ENCODE measurements at regions not wholly inside any gene's neighbourhood (a gene's known extent, or its start where the extent isn't known, plus 50 kb on each side); places are given as distances from the start of the nearest gene placed in this dataset.

- Histone ChIP-seq H3K4me3 (ENCODE audit: insufficient read depth, low read depth, low read length) (no peak overlapping the region), H4K20me1 (ENCODE audit: insufficient read depth, low read length) (no peaks in the 10 kb centered on the region), H3K79me2 (ENCODE audit: insufficient read depth, low read length) (no peaks in the 10 kb centered on the region), H3K27me3 (ENCODE audit: insufficient read depth, low read length) (peaks cover 17% of the 10 kb centered on the region), H3K4me1 (ENCODE audit: insufficient read depth, low read length) (no peaks in the 10 kb centered on the region), H3K4me2 (ENCODE audit: low read length) (no peak overlapping the region), H3K27ac (ENCODE audit: low read depth, low read length) (no peak overlapping the region), H3K9ac (ENCODE audit: low read length) (no peak overlapping the region), H3K36me3 (ENCODE audit: insufficient read depth, low read length) (no peaks in the 10 kb centered on the region), H2AFZ (ENCODE audit: low read depth, low read length) (no peak overlapping the region), H3K9me3 (ENCODE audit: insufficient read depth, low read depth, low read length) (no peaks in the 10 kb centered on the region)
- Mint-ChIP-seq H3K9me3 (ENCODE audit: unreplicated experiment) (no peaks in the 10 kb centered on the region), H3K36me3 (ENCODE audit: low read depth, unreplicated experiment) (peaks cover 1% of the 10 kb centered on the region), H3K27ac (ENCODE audit: unreplicated experiment) (no peak overlapping the region), H3K4me3 (ENCODE audit: unreplicated experiment) (no peak overlapping the region), H3K27me3 (ENCODE audit: low read depth, unreplicated experiment) (peaks cover 58% of the 10 kb centered on the region), H3K4me1 (ENCODE audit: low read depth, unreplicated experiment) (peaks cover 4% of the 10 kb centered on the region)
- TF ChIP-seq EZH2 (IDR thresholded peaks at IDR 0.05; ENCODE audit: insufficient read depth, low read length) (no peak), CTCF (IDR thresholded peaks at IDR 0.05; ENCODE audit: insufficient read depth, low read depth, low read length) (no peak)
- DNase-seq (ENCODE audit: low read depth) (no peak), FAIRE-seq (no peak)
Measured at GRCh38 chr6:40326714-40327421, 260.3 kb downstream of the LRFN2 start.

- Mint-ChIP-seq H3K36me3 (ENCODE audit: low read depth, unreplicated experiment) (peaks cover 1% of the 10 kb centered on the region), H3K27ac (ENCODE audit: unreplicated experiment) (no peak overlapping the region), H3K27me3 (ENCODE audit: low read depth, unreplicated experiment) (peaks cover 59% of the 10 kb centered on the region), H3K9me3 (ENCODE audit: unreplicated experiment) (no peaks in the 10 kb centered on the region), H3K4me1 (ENCODE audit: low read depth, unreplicated experiment) (peaks cover 4% of the 10 kb centered on the region), H3K4me3 (ENCODE audit: unreplicated experiment) (no peak overlapping the region)
- Histone ChIP-seq H3K9me3 (ENCODE audit: insufficient read depth, low read depth, low read length) (no peaks in the 10 kb centered on the region), H3K27ac (ENCODE audit: low read depth, low read length) (no peak overlapping the region), H3K4me2 (ENCODE audit: low read length) (no peak overlapping the region), H4K20me1 (ENCODE audit: insufficient read depth, low read length) (no peaks in the 10 kb centered on the region), H3K27me3 (ENCODE audit: insufficient read depth, low read length) (peaks cover 9% of the 10 kb centered on the region), H3K79me2 (ENCODE audit: insufficient read depth, low read length) (no peaks in the 10 kb centered on the region), H3K9ac (ENCODE audit: low read length) (no peak overlapping the region), H2AFZ (ENCODE audit: low read depth, low read length) (no peak overlapping the region), H3K4me1 (ENCODE audit: insufficient read depth, low read length) (no peaks in the 10 kb centered on the region), H3K36me3 (ENCODE audit: insufficient read depth, low read length) (no peaks in the 10 kb centered on the region), H3K4me3 (ENCODE audit: insufficient read depth, low read depth, low read length) (no peak overlapping the region)
- no peak for FAIRE-seq
- DNase-seq (ENCODE audit: low read depth): no peak
- TF ChIP-seq EZH2 (IDR thresholded peaks at IDR 0.05; ENCODE audit: insufficient read depth, low read length): no peak
- no peak for TF ChIP-seq CTCF (IDR thresholded peaks at IDR 0.05; ENCODE audit: insufficient read depth, low read depth, low read length)
Measured at GRCh38 chr6:40325791-40326190, 261.4 kb downstream of the LRFN2 start.

- Histone ChIP-seq H3K27me3 (ENCODE audit: insufficient read depth, low read length) (peaks cover 6% of the 10 kb centered on the region), H4K20me1 (ENCODE audit: insufficient read depth, low read length) (no peaks in the 10 kb centered on the region), H3K4me2 (ENCODE audit: low read length) (no peak overlapping the region), H3K4me3 (ENCODE audit: insufficient read depth, low read depth, low read length) (no peak overlapping the region), H3K9ac (ENCODE audit: low read length) (no peak overlapping the region), H2AFZ (ENCODE audit: low read depth, low read length) (no peak overlapping the region), H3K79me2 (ENCODE audit: insufficient read depth, low read length) (no peaks in the 10 kb centered on the region), H3K36me3 (ENCODE audit: insufficient read depth, low read length) (no peaks in the 10 kb centered on the region), H3K4me1 (ENCODE audit: insufficient read depth, low read length) (no peaks in the 10 kb centered on the region), H3K9me3 (ENCODE audit: insufficient read depth, low read depth, low read length) (no peaks in the 10 kb centered on the region), H3K27ac (ENCODE audit: low read depth, low read length) (no peak overlapping the region)
- H3K4me1 Mint-ChIP-seq (ENCODE audit: low read depth, unreplicated experiment): peaks cover 4% of the 10 kb centered on the region
- TF ChIP-seq CTCF (IDR thresholded peaks at IDR 0.05; ENCODE audit: insufficient read depth, low read depth, low read length) (no peak), EZH2 (IDR thresholded peaks at IDR 0.05; ENCODE audit: insufficient read depth, low read length) (no peak)
- no peak overlapping the region for H3K27ac Mint-ChIP-seq (ENCODE audit: unreplicated experiment)
- FAIRE-seq (no peak), DNase-seq (ENCODE audit: low read depth) (no peak)
- H3K4me3 Mint-ChIP-seq (ENCODE audit: unreplicated experiment): no peak overlapping the region
- peaks cover 60% of the 10 kb centered on the region for H3K27me3 Mint-ChIP-seq (ENCODE audit: low read depth, unreplicated experiment)
- peaks cover 2% of the 10 kb centered on the region for H3K9me3 Mint-ChIP-seq (ENCODE audit: unreplicated experiment)
- H3K36me3 Mint-ChIP-seq (ENCODE audit: low read depth, unreplicated experiment): peaks cover 1% of the 10 kb centered on the region
Measured at GRCh38 chr6:40325041-40325440, 262.1 kb downstream of the LRFN2 start.

All from astrocyte (in vitro differentiated cells and primary cell).